ENCODE measurements at regions not wholly inside any gene's neighbourhood (a gene's known extent, or its start where the extent isn't known, plus 50 kb on each side); places are given as distances from the start of the nearest gene placed in this dataset.

DNA sequence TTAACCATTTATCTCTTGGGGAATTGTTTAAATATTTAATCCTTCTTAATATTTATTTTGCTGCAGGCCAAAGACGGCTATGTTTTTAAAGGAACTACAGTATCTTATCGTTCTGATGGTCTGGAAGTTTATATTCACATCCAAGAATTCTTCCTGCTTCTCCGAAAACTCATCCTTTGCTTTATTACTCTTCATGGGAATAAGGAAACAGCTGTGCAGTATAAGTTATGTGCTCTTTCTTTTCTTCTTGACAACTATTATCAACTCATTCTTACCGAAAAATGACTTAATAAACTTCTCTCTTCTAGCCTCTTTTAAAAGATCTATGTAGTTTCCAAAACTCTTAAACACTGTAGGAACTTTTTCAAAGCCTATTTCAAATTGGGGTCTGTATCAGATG is 335.6 kb upstream of the NOVA1 start:
- TF ChIP-seq CTCF (IDR thresholded peaks at IDR 0.05) = no peak
- TF ChIP-seq EZH2 (IDR thresholded peaks at IDR 0.05; ENCODE audit: borderline replicate concordance, insufficient read depth, low read depth, low read length, poor library complexity, severe bottlenecking) = no peak
